HCT116 (cell line): ENCODE measurements at regions not wholly inside any gene's neighbourhood (a gene's known extent, or its start where the extent isn't known, plus 50 kb on each side); places are given as distances from the start of the nearest gene placed in this dataset.

Source experiments
- ATAC-seq: fragments of 200-7000 bp; cut with Tn5 transposase; 2 replicates; pipeline ENCODE4 v1.9.1; 2020; ENCODE audit warnings: mild to moderate bottlenecking, moderate library complexity
- BruUV-seq: library from RNA; stranded (reverse); fragments of 400-500 nt; replicated peaks from 2 replicates; lab custom pipeline; 2021; lab: Mats Ljungman, UMichigan
- CTCF ChIA-PET: fragments of 300-600 bp; sonication (Branson Sonifier 250); formaldehyde crosslinking; loops from one replicate; lab custom pipeline; 2021; ENCODE audit warnings: antibody characterized with exemption; lab: Charles Lee
- POLR2A ChIA-PET: fragments of 300-600, 350-600 bp; sonication (Branson Sonifier 250); formaldehyde crosslinking; loops from one replicate; lab custom pipeline; 2021; ENCODE audit warnings: antibody characterized with exemption; lab: Charles Lee
- RAD21 ChIA-PET, 2 experiments: fragments of 300-600 bp; sonication (Branson Sonifier 250); formaldehyde crosslinking; loops; one replicate each; lab custom pipeline; 2023; ENCODE audit warnings: low total read pairs in 2 of 2; ENCODE audit not compliant: uncharacterized antibody in 2 of 2, unreplicated experiment in 2 of 2, low non-redundant PET in 1 of 2; lab: Charles Lee
- DNase-seq: peaks from one replicate; pipeline ENCODE4 v3.0.0-alpha.2; 2010; ENCODE audit warnings: low read depth, low spot score
- H2AFZ ChIP-seq: fragments of 200-600 bp; shearing (Covaris generic), sonication (generic); 2 replicates; pipeline ENCODE4 v1.6.1; 2017; ENCODE audit warnings: low read depth, mixed run types, mixed read lengths, antibody characterized with exemption, low read length; ENCODE audit not compliant: poor library complexity, severe bottlenecking
- H3K27ac ChIP-seq: 2 replicates; pipeline ENCODE4 v1.5.1; 2012; ENCODE audit warnings: low read depth, low read length
- H3K27me3 ChIP-seq: fragments of 200-600 bp; sonication (generic); 2 replicates; pipeline ENCODE4 v1.6.1; 2016; ENCODE audit warnings: mixed run types, low read length, mixed read lengths; ENCODE audit not compliant: insufficient read depth
- H3K36me3 ChIP-seq, 2 experiments: fragments of 200-500 bp in 1 of 2; fragments of 200-600 bp in 1 of 2; sonication (Bioruptor generic) in 1 of 2; sonication (generic) in 1 of 2; 2 replicates each; pipeline versions ENCODE4 v1.5.1 to v1.6.1; 2014 to 2016; ENCODE audit warnings: low read length in 2 of 2, inconsistent platforms in 1 of 2, mixed read lengths in 1 of 2, mixed run types in 1 of 2; ENCODE audit not compliant: insufficient read depth in 2 of 2, control insufficient read depth in 1 of 2
- H3K4me1 ChIP-seq, 2 experiments: fragments of 200-600 bp in 1 of 2; sonication (generic) in 1 of 2; 2 replicates each; pipeline versions ENCODE4 v1.5.1 to v1.6.1; 2012 to 2017; ENCODE audit warnings: low read length in 2 of 2, inconsistent platforms in 1 of 2, mild to moderate bottlenecking in 1 of 2, mixed read lengths in 1 of 2, mixed run types in 1 of 2, moderate library complexity in 1 of 2; ENCODE audit not compliant: insufficient read depth in 2 of 2, control insufficient read depth in 1 of 2
- H3K4me2 ChIP-seq: fragments of 200-600 bp; sonication (generic); 2 replicates; pipeline ENCODE4 v1.6.1; 2017; ENCODE audit warnings: mixed run types, low read length, mixed read lengths
- H3K4me3 ChIP-seq, 2 experiments: fragments of 200-600 bp in 1 of 2; sonication (generic) in 1 of 2; replicated peaks in 1 of 2; 2 replicates each; pipeline ENCODE4 v1.5.1; 2011 to 2016; ENCODE audit warnings: low read length in 2 of 2, control low read depth in 1 of 2, low read depth in 1 of 2, mild to moderate bottlenecking in 1 of 2, mixed read lengths in 1 of 2, mixed run types in 1 of 2
- H3K79me2 ChIP-seq: fragments of 200-600 bp; sonication (generic); 2 replicates; pipeline ENCODE4 v1.6.1; 2017; ENCODE audit warnings: mild to moderate bottlenecking, mixed run types, low read length, moderate library complexity, mixed read lengths; ENCODE audit not compliant: insufficient read depth
- H3K9ac ChIP-seq: fragments of 200-600 bp; sonication (generic); 2 replicates; pipeline ENCODE4 v1.6.1; 2016; ENCODE audit warnings: low read length, mixed read lengths
- H3K9me2 ChIP-seq: fragments of 200-600 bp; sonication (generic), shearing (Covaris generic); 2 replicates; pipeline ENCODE4 v1.6.1; 2017; ENCODE audit warnings: mixed run types, mild to moderate bottlenecking, moderate library complexity; ENCODE audit not compliant: insufficient read depth
- H3K9me3 ChIP-seq, 2 experiments: fragments of 200-500 bp in 1 of 2; fragments of 200-600 bp in 1 of 2; sonication (Bioruptor generic) in 1 of 2; sonication (generic) in 1 of 2; 2 replicates each; pipeline ENCODE4 v1.6.1; 2014 to 2017; ENCODE audit warnings: low read length in 2 of 2, mixed read lengths in 2 of 2, inconsistent platforms in 1 of 2, low read depth in 1 of 2, mild to moderate bottlenecking in 1 of 2, mixed run types in 1 of 2, moderate library complexity in 1 of 2; ENCODE audit not compliant: control insufficient read depth in 1 of 2, insufficient read depth in 1 of 2
- H4K20me1 ChIP-seq: fragments of 200-600 bp; sonication (generic), shearing (Covaris generic); 2 replicates; pipeline ENCODE4 v1.6.1; 2017; ENCODE audit warnings: mixed run types, mild to moderate bottlenecking, moderate library complexity; ENCODE audit not compliant: insufficient read depth
- ATF3 ChIP-seq: IDR thresholded peaks from 2 replicates; pipeline ENCODE4 v1.6.1; 2012
- CBX3 ChIP-seq: IDR thresholded peaks from 2 replicates; pipeline ENCODE4 v1.6.1; 2012; ENCODE audit warnings: low read depth
- CEBPB ChIP-seq: IDR thresholded peaks from 2 replicates; pipeline ENCODE4 v1.6.1; 2012; ENCODE audit warnings: low read depth
- CTCF ChIP-seq, 3 experiments: fragments of 200-600 bp in 1 of 3; sonication (generic) in 1 of 3; IDR thresholded peaks in 2 of 3; conservative IDR thresholded peaks in 1 of 3; 2 replicates each; pipeline ENCODE4 v1.5.1; 2012 to 2017; ENCODE audit warnings: low read depth in 2 of 3, low read length in 2 of 3, antibody characterized with exemption in 1 of 3, borderline replicate concordance in 1 of 3, control low read depth in 1 of 3, mild to moderate bottlenecking in 1 of 3, mixed read lengths in 1 of 3, mixed run types in 1 of 3, moderate library complexity in 1 of 3; ENCODE audit not compliant: insufficient read depth in 1 of 3
- ELF1 ChIP-seq: IDR thresholded peaks from 2 replicates; pipeline ENCODE4 v1.6.1; 2012; ENCODE audit warnings: low read depth, borderline replicate concordance
- EZH2phosphoT487 ChIP-seq: fragments of 200-600 bp; IDR thresholded peaks from 2 replicates; pipeline ENCODE4 v1.6.1; 2018; ENCODE audit warnings: antibody characterized with exemption, borderline replicate concordance
- FOSL1 ChIP-seq: IDR thresholded peaks from 2 replicates; pipeline ENCODE4 v1.6.1; 2012; ENCODE audit warnings: low read depth
- JUND ChIP-seq: IDR thresholded peaks from 2 replicates; pipeline ENCODE4 v1.6.1; 2012
- POLR2A ChIP-seq: IDR thresholded peaks from 2 replicates; pipeline ENCODE4 v1.7.0; 2011; ENCODE audit warnings: borderline replicate concordance; ENCODE audit not compliant: insufficient read depth, insufficient read length; ENCODE audit errors: extremely low read depth
- POLR2AphosphoS5 ChIP-seq: IDR thresholded peaks from 2 replicates; pipeline ENCODE4 v1.6.1; 2011; ENCODE audit warnings: mild to moderate bottlenecking, low read depth, low read length, moderate library complexity
- REST ChIP-seq: IDR thresholded peaks from 2 replicates; pipeline ENCODE4 v1.6.1; 2012; ENCODE audit warnings: low read depth
- SIN3A ChIP-seq: IDR thresholded peaks from 2 replicates; pipeline ENCODE4 v1.6.1; 2012; ENCODE audit warnings: low read depth
- SP1 ChIP-seq: IDR thresholded peaks from 2 replicates; pipeline ENCODE4 v1.6.1; 2012; ENCODE audit warnings: low read depth
- YY1 ChIP-seq: IDR thresholded peaks from 2 replicates; pipeline ENCODE4 v1.6.1; 2011; ENCODE audit warnings: low read length, low read depth, moderate library complexity, mild to moderate bottlenecking; ENCODE audit not compliant: insufficient replicate concordance; ENCODE audit errors: extremely low read depth
- ZBTB33 ChIP-seq: IDR thresholded peaks from 2 replicates; pipeline ENCODE4 v1.6.1; 2011; ENCODE audit warnings: mild to moderate bottlenecking, low read length, moderate library complexity; ENCODE audit not compliant: insufficient replicate concordance; ENCODE audit errors: extremely low read depth
- ZFX ChIP-seq: fragments of 450-650 bp; IDR thresholded peaks from 2 replicates; pipeline ENCODE4 v1.6.1; 2017
- intact Hi-C: fragments of 100-400 bp; cut with micrococcal nuclease; formaldehyde crosslinking; loops from 2 replicates; pipeline ENCODE4 v1.10.0; 2022

DNA sequence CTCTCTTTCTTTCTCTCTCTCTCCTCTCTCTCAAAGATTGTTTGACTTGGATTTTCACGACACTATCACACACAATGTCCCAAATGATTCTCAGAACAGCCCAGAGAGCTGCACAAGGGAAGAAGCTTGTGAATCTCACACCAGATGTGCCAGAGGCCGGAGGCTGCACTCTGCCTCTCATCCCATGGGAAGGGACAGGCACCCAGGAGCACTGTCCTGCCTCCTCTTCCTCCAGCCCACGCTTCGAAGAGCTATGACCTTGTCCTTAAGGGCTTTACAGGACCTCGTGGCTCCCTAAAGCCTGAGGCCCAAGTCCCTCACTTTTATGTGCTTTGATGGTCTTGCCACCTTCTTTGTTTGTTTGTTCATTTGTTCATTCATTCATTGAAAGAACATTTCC, 267.6 kb downstream of the FAM43A start:
- DNase-seq (no peak), ATAC-seq (no peak)
- no peak for TF ChIP-seq SIN3A
- TF ChIP-seq CEBPB, result no peak
- no peak for TF ChIP-seq POLR2A
- TF ChIP-seq POLR2AphosphoS5, result no peak
- TF ChIP-seq SP1, result no peak
- TF ChIP-seq ATF3, result no peak
- TF ChIP-seq EZH2phosphoT487, result no peak
- no peak for TF ChIP-seq ELF1
- no peak for TF ChIP-seq JUND
- no peak for TF ChIP-seq YY1
- TF ChIP-seq ZBTB33, result no peak
- no peak for TF ChIP-seq CTCF (IDR thresholded peaks at IDR 0.05 in 2 of 3, conservative IDR thresholded peaks at IDR 0.05 in 1 of 3; ENCODE audit: borderline replicate concordance in 1 of 3, insufficient read depth in 1 of 3, low read depth in 2 of 3, low read length in 2 of 3)
- no peak for TF ChIP-seq CBX3
- no peak for TF ChIP-seq FOSL1
- TF ChIP-seq ZFX, result no peak
- no peak for TF ChIP-seq REST
- Histone ChIP-seq H3K4me1 (no peaks in the 10 kb centered on the region), H3K4me2 (no peak overlapping the region), H3K79me2 (no peaks in the 10 kb centered on the region), H3K27me3 (no peaks in the 10 kb centered on the region; the same call in 1 of the 2 replicates), H3K9me2 (no peaks in the 10 kb centered on the region), H3K9me3 (no peaks in the 10 kb centered on the region), H3K9ac (no peak overlapping the region), H4K20me1 (no peaks in the 10 kb centered on the region), H3K4me3 (no peak overlapping the region), H2AFZ (no peak overlapping the region), H3K36me3 (no peaks in the 10 kb centered on the region), H3K27ac (no peak overlapping the region)
- CTCF ChIA-PET, result interaction anchor here (1.5 to 2.9 kb wide), 2 partner anchors 270 to 282 kb away, joined by 4 to 9 read pairs; partner anchors contain the start of gene LSG1
- RAD21 ChIA-PET, result no interaction called here
- intact Hi-C loops, result no loop called here
- POLR2A ChIA-PET, result no interaction called here
- no TSS peak for BruUV-seq
